Activated CD4-positive, alpha-beta T cell treated with anti-CD3 and anti-CD28 coated beads, Interleukin-2, amount 50 U/mL, for 1 hour (primary cell): ENCODE measurements at regions not wholly inside any gene's neighbourhood (a gene's known extent, or its start where the extent isn't known, plus 50 kb on each side); places are given as distances from the start of the nearest gene placed in this dataset.

Experiments
- DNase-seq: peaks from one replicate; pipeline ENCODE4 v3.0.0-alpha.2; 2020

GRCh38 chr6:4313044-4313686, 177.8 kb upstream of the ECI2 start:
- DNase-seq, result no peak

GRCh38 chr6:4311976-4312860, 176.8 kb upstream of the ECI2 start:
- no peak for DNase-seq

GRCh38 chr6:4309540-4309939, 174.2 kb upstream of the ECI2 start:
- no peak for DNase-seq

- no peak for DNase-seq
These were observed 173.0 kb upstream of the ECI2 start for GRCh38 chr6:4308364-4308763.

GRCh38 chr6:4304927-4305455, 169.6 kb upstream of the ECI2 start:
- DNase-seq, result no peak

GRCh38 chr6:4303638-4304037, 168.3 kb upstream of the ECI2 start:
- no peak for DNase-seq

GRCh38 chr6:4302524-4302923, 167.1 kb upstream of the ECI2 start:
- DNase-seq, result no peak

GRCh38 chr6:4301871-4302270, 166.5 kb upstream of the ECI2 start:
- no peak for DNase-seq

- DNase-seq, result no peak
These were observed 165.5 kb upstream of the ECI2 start for GRCh38 chr6:4300917-4301316.

GRCh38 chr6:4299476-4299875, 164.1 kb upstream of the ECI2 start:
- DNase-seq, result no peak

GRCh38 chr6:4297348-4297747, 162.0 kb upstream of the ECI2 start:
- DNase-seq, result no peak

- no peak for DNase-seq
These were observed 161.2 kb upstream of the ECI2 start for GRCh38 chr6:4296552-4296951.

- no peak for DNase-seq
These were observed 160.4 kb upstream of the ECI2 start for GRCh38 chr6:4295783-4296155.

GRCh38 chr6:4295058-4295782, 159.8 kb upstream of the ECI2 start:
- DNase-seq, result no peak

- no peak for DNase-seq
These were observed 159.3 kb upstream of the ECI2 start for GRCh38 chr6:4294636-4295035.

GRCh38 chr6:4291453-4292403, 156.4 kb upstream of the ECI2 start:
- DNase-seq, result no peak

GRCh38 chr6:4289770-4290320, 154.5 kb upstream of the ECI2 start:
- DNase-seq, result no peak

GRCh38 chr6:4287811-4288244, 152.5 kb upstream of the ECI2 start:
- no peak for DNase-seq

- DNase-seq, result no peak
These were observed 152.0 kb upstream of the ECI2 start for GRCh38 chr6:4287372-4287771.

GRCh38 chr6:4282926-4283325, 147.6 kb upstream of the ECI2 start:
- DNase-seq, result no peak

- no peak for DNase-seq
These were observed 146.2 kb upstream of the ECI2 start for GRCh38 chr6:4281341-4282293.
